ENCODE measurements at regions not wholly inside any gene's neighbourhood (a gene's known extent, or its start where the extent isn't known, plus 50 kb on each side); places are given as distances from the start of the nearest gene placed in this dataset.

GRCh38 chr6:40855168-40855880, 183.7 kb downstream of the UNC5CL start:
- H2AFZ ChIP-seq (ENCODE audit: control insufficient read depth, low read length), result no peak overlapping the region
- H3K9me1 ChIP-seq (ENCODE audit: control insufficient read depth, extremely low read depth, insufficient read depth, low read length), result no peaks in the 10 kb centered on the region
- H3K4me1 ChIP-seq (ENCODE audit: control insufficient read depth, extremely low read depth, insufficient read depth, low read length), result no peaks in the 10 kb centered on the region
- H3K36me3 ChIP-seq (ENCODE audit: control insufficient read depth in 2 of 2, extremely low read depth in 1 of 2, insufficient read depth in 2 of 2, low read length in 2 of 2), result no peaks in the 10 kb centered on the region
- TF ChIP-seq EZH2 (IDR thresholded peaks at IDR 0.05; ENCODE audit: low read length) (no peak), CTCF (optimal IDR thresholded peaks at IDR 0.05 in 1 of 3, IDR thresholded peaks at IDR 0.05 in 1 of 3, conservative IDR thresholded peaks at IDR 0.05 in 1 of 3; ENCODE audit: extremely low read depth in 1 of 3, insufficient read depth in 2 of 3, low read length in 3 of 3) (no peak)
- no peak overlapping the region for H3K9ac ChIP-seq (ENCODE audit: control insufficient read depth, extremely low read depth, insufficient read depth, low read length)
- dilution Hi-C loops (cut with MboI; ENCODE audit: extremely low pct_ligation_motif_present, low sequenced_read_pairs), result no loop called here
- no peak overlapping the region for H3K4me3 ChIP-seq (ENCODE audit: control insufficient read depth in 2 of 3, extremely low read depth in 1 of 3, insufficient read depth in 2 of 3, low read depth in 1 of 3, low read length in 3 of 3)
- DNase-seq (ENCODE audit: low read depth, low spot score), result no peak
- H3K27me3 ChIP-seq (ENCODE audit: control insufficient read depth, extremely low read depth, insufficient read depth, low read length), result peaks cover 6% of the 10 kb centered on the region
- no peak overlapping the region for H3K27ac ChIP-seq (ENCODE audit: control insufficient read depth, insufficient read depth, low read length)
- no peaks in the 10 kb centered on the region for H4K20me1 ChIP-seq (ENCODE audit: control insufficient read depth, extremely low read depth, insufficient read depth, low read length)
- no peak for FAIRE-seq
- no peak overlapping the region for H3K4me2 ChIP-seq (ENCODE audit: control insufficient read depth, extremely low read depth, insufficient read depth, low read depth, low read length)
- H3K9me3 ChIP-seq (ENCODE audit: control insufficient read depth, low read depth, low read length), result no peaks in the 10 kb centered on the region
- H3K79me2 ChIP-seq (ENCODE audit: control insufficient read depth, insufficient read depth, low read length), result no peaks in the 10 kb centered on the region

GRCh38 chr6:40854592-40854991, 184.4 kb downstream of the UNC5CL start:
- Histone ChIP-seq H3K4me3 (ENCODE audit: control insufficient read depth in 2 of 3, extremely low read depth in 1 of 3, insufficient read depth in 2 of 3, low read depth in 1 of 3, low read length in 3 of 3) (no peak overlapping the region), H3K9me1 (ENCODE audit: control insufficient read depth, extremely low read depth, insufficient read depth, low read length) (no peaks in the 10 kb centered on the region), H2AFZ (ENCODE audit: control insufficient read depth, low read length) (no peak overlapping the region), H3K9me3 (ENCODE audit: control insufficient read depth, low read depth, low read length) (no peaks in the 10 kb centered on the region), H3K36me3 (ENCODE audit: control insufficient read depth in 2 of 2, extremely low read depth in 1 of 2, insufficient read depth in 2 of 2, low read length in 2 of 2) (no peaks in the 10 kb centered on the region), H3K27me3 (ENCODE audit: control insufficient read depth, extremely low read depth, insufficient read depth, low read length) (peaks cover 3% of the 10 kb centered on the region), H3K4me1 (ENCODE audit: control insufficient read depth, extremely low read depth, insufficient read depth, low read length) (no peaks in the 10 kb centered on the region), H3K79me2 (ENCODE audit: control insufficient read depth, insufficient read depth, low read length) (no peaks in the 10 kb centered on the region), H4K20me1 (ENCODE audit: control insufficient read depth, extremely low read depth, insufficient read depth, low read length) (no peaks in the 10 kb centered on the region), H3K4me2 (ENCODE audit: control insufficient read depth, extremely low read depth, insufficient read depth, low read depth, low read length) (no peak overlapping the region), H3K9ac (ENCODE audit: control insufficient read depth, extremely low read depth, insufficient read depth, low read length) (no peak overlapping the region), H3K27ac (ENCODE audit: control insufficient read depth, insufficient read depth, low read length) (no peak overlapping the region)
- DNase-seq (ENCODE audit: low read depth, low spot score) (no peak), FAIRE-seq (no peak)
- TF ChIP-seq EZH2 (IDR thresholded peaks at IDR 0.05; ENCODE audit: low read length) (no peak), CTCF (optimal IDR thresholded peaks at IDR 0.05 in 1 of 3, IDR thresholded peaks at IDR 0.05 in 1 of 3, conservative IDR thresholded peaks at IDR 0.05 in 1 of 3; ENCODE audit: extremely low read depth in 1 of 3, insufficient read depth in 2 of 3, low read length in 3 of 3) (no peak)
- dilution Hi-C loops (cut with MboI; ENCODE audit: extremely low pct_ligation_motif_present, low sequenced_read_pairs), result no loop called here
